ELR (cell line): ENCODE measurements at regions not wholly inside any gene's neighbourhood (a gene's known extent, or its start where the extent isn't known, plus 50 kb on each side); places are given as distances from the start of the nearest gene placed in this dataset.

Experiments used
- DNase-seq: peaks from one replicate; pipeline ENCODE4 v3.0.0-alpha.2; 2015; ENCODE audit warnings: low read depth

DNA sequence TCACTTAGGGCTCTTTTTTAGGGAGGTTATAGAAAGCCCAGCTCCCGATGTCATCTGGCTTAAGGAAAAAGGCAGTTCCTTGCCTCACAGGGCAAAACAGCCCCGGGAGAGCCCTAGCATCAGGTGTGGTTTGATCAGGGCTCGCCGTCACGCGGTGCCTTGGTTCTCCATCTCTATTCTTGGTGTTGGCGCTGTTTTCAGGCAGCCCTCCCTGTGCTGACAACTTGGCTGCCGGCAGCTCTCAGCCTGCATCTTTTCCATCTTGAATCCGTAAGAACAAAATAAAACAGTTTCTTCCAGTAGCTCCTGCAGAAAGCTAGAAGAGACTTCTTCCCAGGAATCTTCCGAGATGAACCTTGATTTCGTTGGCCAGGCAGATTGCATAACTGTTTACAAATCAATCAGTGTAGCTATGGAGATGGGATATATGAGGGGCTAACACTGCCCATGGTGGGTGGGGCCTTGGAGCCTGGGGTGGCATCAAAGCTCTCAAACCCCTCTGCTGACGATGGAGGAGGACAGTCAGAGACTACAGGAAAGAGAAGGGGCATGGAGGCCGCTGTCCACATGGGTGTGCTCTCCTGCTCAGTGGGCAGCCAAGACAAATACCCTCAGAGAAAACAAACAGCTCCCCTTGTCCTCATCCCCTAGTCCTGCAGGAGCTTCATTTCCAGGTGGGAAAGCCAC is 370.7 kb upstream of the C1orf174 start:
- no peak for DNase-seq

- no peak for DNase-seq
Measured at GRCh38 chr1:4271338-4271998, 371.4 kb upstream of the C1orf174 start.

DNA sequence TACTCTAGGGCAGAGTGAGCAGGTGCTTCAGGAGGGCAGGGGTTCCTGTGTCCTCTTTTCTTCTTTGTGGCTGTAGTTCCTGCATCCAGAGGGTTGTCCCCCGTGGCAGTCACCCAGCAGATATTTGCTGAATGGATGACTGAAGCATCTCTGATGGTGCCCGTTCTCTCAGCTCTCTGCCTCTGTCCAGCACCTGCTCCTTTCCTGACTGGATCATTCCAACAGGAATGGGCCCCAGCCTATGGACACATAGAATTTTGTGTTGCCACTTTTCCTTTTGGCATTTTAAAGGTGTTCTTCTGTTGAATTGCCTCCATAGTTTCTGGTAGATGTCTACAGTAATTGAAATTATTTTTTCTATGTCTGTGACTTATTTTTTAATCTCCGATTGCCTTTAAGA is 372.5 kb upstream of the C1orf174 start:
- no peak for DNase-seq

DNA sequence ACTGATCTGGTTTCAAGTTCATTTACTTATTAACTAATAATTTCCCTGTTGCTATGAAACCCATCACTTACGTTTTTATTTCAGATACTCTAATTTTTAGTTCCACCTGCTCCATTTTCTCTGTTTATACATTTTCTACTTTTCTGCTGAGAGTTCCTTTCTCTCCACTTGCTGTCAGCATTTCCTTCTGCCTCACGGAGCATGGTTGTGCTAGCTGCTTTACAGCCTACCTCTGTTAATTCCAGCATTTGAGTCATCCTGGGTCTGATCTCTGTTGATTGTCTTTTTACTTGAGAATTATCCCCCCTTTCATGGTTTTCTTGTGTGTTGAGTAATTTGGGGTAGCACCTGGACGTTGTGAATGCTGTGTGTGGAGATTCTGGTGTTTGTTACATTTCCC is 373.2 kb upstream of the C1orf174 start:
- no peak for DNase-seq

GRCh38 chr1:4273747-4274146 is 373.7 kb upstream of the C1orf174 start:
- no peak for DNase-seq

DNA sequence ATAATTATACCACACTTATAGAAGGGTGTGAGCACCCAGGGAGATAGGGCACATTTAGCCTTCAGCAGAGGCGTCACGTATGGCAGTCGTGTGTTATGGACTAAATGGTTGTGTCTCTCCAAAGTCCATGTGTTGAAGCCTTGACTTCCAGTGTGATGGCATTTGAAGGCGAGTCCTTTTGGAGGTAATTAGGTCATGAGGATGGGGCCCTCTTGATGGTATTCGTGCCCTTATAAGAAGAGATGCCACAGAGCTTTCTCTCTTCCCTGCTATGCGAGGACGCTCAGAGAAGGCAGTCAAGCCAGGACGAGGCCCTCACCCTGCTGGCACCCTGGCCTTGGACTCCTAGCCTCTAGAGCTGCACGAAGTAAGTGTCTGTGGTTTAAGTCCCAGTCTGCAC is 375.0 kb upstream of the C1orf174 start:
- DNase-seq: no peak

- DNase-seq: no peak
Measured at GRCh38 chr1:4276238-4276637, 376.2 kb upstream of the C1orf174 start.

DNA sequence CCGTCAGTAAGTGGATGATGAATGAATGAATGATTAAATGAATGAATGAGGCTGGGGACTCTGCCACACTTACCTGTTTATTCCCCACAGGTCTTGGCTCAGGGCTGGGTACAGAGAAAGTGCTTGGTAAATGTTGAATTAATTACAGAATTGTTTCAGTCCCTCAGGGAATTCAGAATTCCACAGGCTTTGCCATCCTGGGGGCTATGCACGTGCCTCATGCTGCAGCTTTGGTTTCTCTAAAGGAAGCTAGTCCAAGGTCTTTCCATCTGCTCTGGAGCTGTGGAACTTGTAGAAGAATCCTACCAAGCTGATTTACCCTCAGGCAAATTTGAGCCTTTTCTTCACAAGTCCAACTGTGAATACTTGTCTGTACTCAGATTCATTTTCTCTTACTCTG is 376.8 kb upstream of the AJAP1 start:
- DNase-seq: no peak

GRCh38 chr1:4284976-4285375 is 369.4 kb upstream of the AJAP1 start:
- no peak for DNase-seq

GRCh38 chr1:4292861-4293260 is 361.5 kb upstream of the AJAP1 start:
- DNase-seq: no peak

DNA sequence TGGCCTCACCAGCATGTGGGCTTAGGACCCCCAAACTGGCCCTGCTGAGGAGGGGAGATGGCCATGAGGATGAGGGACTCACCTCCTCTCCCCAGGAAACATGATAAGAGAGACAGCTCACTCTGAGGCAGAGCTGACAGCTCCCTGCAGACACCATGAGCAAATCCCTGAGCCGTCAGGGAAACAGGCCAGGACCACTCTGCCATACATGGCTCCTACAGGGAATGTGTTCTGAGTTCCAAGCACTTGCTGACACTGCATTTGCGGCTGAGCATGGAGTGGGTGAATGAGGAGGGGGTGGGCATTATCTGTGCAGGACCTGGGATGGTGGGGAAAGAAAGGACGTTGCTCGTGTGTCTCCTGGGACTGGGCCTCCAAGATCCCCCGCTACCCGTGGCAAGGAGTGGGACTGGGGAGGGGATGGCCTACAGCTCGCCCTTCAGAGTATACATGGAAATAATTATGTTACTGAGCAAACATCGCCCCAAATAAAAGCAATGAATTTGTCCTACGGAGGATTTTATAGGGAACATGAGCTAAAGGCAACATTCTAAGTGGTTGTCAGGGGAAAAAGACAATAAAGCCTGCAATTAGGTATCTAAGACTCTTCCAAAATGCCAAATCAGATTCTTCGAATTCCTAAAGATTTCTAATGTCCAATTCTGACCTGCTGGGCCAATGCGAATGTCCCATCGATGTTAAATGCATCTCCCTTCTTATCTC is 355.9 kb upstream of the AJAP1 start:
- no peak for DNase-seq

DNA sequence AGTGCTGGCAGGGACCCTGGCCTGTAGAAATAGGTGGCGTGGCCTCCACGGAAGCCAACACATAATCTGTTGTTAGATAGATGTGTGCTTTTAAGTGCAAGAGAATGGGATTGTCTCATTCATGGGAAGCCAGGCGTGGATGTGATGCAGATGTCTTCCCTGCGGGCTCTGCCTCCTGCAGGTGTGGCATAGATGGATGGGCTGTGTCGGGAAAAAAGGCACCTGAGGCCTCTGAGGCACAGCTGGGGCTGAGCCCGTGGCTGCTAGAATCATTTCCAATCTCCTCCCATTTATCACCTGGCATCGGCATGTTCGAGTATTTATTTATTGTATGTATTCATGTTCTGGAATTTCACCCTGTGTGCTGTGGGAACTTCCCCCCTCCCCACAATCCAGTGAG is 353.4 kb upstream of the AJAP1 start:
- no peak for DNase-seq

- no peak for DNase-seq
Measured at GRCh38 chr1:4303303-4303702, 351.1 kb upstream of the AJAP1 start.

DNA sequence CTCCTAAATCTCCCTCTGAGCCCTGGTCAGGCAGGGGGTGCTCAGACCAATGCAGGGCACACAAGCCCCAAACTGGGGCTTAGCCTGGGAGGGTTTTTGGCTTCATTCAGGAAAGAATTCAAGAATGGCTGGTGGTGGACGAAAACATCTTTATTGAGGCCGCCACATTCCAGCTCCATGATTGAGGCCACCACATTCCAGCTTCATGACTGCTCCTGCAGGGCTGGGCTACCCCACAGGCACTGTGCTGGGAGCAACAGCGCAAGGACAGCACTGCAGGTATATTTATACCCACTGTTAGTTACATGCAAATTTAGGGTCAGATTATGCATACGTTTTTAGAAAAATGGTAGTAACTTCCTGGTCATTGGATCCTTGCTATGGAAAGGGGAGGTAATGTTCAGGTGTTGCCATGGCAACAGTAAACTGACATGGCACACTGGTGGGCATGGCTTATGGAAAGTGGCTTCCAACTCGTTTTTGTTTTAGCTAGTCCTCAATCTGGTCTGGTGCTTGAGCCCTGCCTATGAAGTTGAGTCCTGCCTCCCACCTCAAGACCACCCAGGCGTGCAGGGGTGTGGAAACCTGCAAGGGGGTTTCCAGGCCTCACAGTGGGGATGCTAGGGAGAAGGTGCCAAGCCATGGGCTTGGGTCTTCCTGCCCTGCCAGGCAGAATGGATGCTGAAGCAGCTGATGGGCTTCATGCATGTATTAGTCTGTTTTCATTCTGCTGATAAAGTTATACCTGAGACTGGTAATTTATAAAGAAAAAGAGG is 348.7 kb upstream of the AJAP1 start:
- no peak for DNase-seq

GRCh38 chr1:4306559-4307467 is 347.6 kb upstream of the AJAP1 start:
- no peak for DNase-seq

DNA sequence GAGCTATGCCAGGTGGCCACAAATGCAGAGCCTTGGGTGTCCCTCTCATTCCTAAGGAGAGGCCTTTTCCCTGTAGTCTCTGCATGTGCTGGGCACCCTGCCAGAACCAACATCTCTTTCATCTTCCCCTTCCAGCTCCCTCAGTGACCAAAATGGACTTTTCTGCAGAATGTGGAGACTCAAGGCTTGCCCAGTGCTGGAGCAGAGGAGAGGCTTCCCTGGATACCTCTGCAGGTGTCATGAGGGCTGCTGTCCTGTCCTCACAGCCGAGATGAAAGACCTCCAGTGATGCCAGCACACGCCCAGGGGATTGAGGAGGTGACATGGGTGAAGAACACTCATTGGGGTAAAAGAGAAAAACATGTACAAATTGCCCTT is 347.0 kb upstream of the AJAP1 start:
- DNase-seq: no peak

- no peak for DNase-seq
Measured at GRCh38 chr1:4307911-4308545, 346.4 kb upstream of the AJAP1 start.

DNA sequence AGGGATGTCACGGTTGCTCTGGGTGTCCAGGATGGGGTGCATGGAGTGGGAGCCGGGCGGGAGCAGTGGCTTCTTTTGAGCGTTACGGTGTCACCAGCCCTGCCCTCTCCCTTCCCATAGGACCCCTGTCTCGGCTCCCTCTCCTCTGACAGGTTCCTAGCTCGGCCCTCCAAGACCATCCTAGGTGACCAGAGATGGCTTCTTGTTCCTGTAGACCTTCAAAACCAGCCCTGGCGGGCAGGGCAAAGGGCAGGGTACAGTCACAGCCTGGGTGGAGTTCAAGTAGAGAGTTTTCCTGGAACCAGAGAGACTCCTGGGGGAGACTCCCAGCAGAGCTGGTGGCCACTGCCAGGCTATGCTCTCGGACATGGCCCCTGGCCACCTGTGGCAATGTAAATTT is 345.6 kb upstream of the AJAP1 start:
- no peak for DNase-seq

GRCh38 chr1:4309676-4310320 is 344.6 kb upstream of the AJAP1 start:
- no peak for DNase-seq

GRCh38 chr1:4310396-4310923 is 343.9 kb upstream of the AJAP1 start:
- no peak for DNase-seq
